Tibial nerve (tissue), 4 donors: ENCODE measurements at regions not wholly inside any gene's neighbourhood (a gene's known extent, or its start where the extent isn't known, plus 50 kb on each side); places are given as distances from the start of the nearest gene placed in this dataset.

ENCODE experiments used
- DNase-seq, 2 donors: peaks; one replicate each; pipeline ENCODE4 v3.0.0-alpha.2; 2019; ENCODE audit warnings: low spot score in 2 of 2
- H3K27ac ChIP-seq, 4 donors: fragments of 200-600 bp; sonication (generic) in 3 of 4; one replicate each; pipeline ENCODE4 v1.5.1; 2017 to 2019; ENCODE audit warnings: mild to moderate bottlenecking in 1 of 4
- H3K27me3 ChIP-seq, 2 donors: fragments of 200-600 bp; sonication (generic) in 1 of 2; one replicate each; pipeline versions ENCODE4 v1.5.1 to v1.6.0; 2017 to 2019
- H3K36me3 ChIP-seq, 3 donors: fragments of 200-600 bp; sonication (generic); one replicate each; pipeline ENCODE4 v1.5.1; 2018 to 2019
- H3K4me1 ChIP-seq, 4 donors: fragments of 200-600 bp; sonication (generic) in 3 of 4; one replicate each; pipeline ENCODE4 v1.5.1; 2017 to 2019
- H3K4me3 ChIP-seq, 4 donors: fragments of 200-600 bp; sonication (generic) in 3 of 4; one replicate each; pipeline ENCODE4 v1.5.1; 2017 to 2019; ENCODE audit warnings: mild to moderate bottlenecking in 1 of 4, moderate library complexity in 1 of 4
- H3K9me3 ChIP-seq, 4 donors: fragments of 200-600 bp; sonication (generic) in 3 of 4; one replicate each; pipeline ENCODE4 v1.5.1; 2017 to 2019
- EP300 ChIP-seq, 2 donors: sonication (generic); formaldehyde crosslinking; IDR thresholded peaks; one replicate each; pipeline ENCODE4 v1.6.1; 2017; ENCODE audit warnings: antibody characterized with exemption in 2 of 2, mild to moderate bottlenecking in 1 of 2
- POLR2A ChIP-seq, 2 donors: fragments of 450-650 bp; IDR thresholded peaks; one replicate each; pipeline ENCODE4 v1.6.1; 2017; ENCODE audit warnings: antibody characterized with exemption in 2 of 2, mild to moderate bottlenecking in 2 of 2, moderate library complexity in 2 of 2
- WGBS, 2 donors: methylation state at CpG; one replicate each; pipeline ENCODE4 v1.1.5; 2018; 5-methylcytosine and 5-hydroxymethylcytosine counted together
- TF ChIP-seq, protein P1 (sequence below), 5 experiments: fragments of 200-600 bp in 3 of 5; fragments of 450-650 bp in 2 of 5; sonication (generic) in 3 of 5; IDR thresholded peaks; one replicate each; pipeline ENCODE4 v1.5.1; 2016 to 2019; ENCODE audit warnings: antibody characterized with exemption in 5 of 5, mild to moderate bottlenecking in 3 of 5, moderate library complexity in 2 of 5

DNA sequence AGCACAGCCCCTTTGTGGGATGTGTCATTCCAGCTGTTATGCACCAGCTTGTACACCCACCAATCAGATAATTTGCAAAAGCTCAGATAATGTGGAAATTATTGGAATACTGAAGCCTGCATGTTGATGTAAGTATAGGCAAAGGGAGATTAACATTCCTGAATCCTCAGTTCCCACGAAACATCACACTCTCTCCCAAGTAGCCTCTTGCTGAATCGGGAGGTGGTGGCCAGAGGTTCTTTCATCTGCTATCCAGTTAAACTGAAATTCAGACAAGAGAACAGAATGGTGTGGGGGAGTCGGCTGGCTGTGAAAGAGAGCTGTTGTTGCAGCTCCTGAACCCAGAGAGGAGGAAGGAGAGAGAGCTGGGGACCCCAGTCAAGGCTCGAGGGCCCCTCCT lies 170.9 kb downstream of the ZBTB18 start:
- H3K27me3 ChIP-seq = no peaks in the 10 kb centered on the region
- DNase-seq = no peak
- H3K27ac ChIP-seq = no peak overlapping the region
- no peak overlapping the region for H3K4me3 ChIP-seq
- TF ChIP-seq POLR2A (IDR thresholded peaks at IDR 0.05) = no peak
- TF ChIP-seq, protein P1, sequence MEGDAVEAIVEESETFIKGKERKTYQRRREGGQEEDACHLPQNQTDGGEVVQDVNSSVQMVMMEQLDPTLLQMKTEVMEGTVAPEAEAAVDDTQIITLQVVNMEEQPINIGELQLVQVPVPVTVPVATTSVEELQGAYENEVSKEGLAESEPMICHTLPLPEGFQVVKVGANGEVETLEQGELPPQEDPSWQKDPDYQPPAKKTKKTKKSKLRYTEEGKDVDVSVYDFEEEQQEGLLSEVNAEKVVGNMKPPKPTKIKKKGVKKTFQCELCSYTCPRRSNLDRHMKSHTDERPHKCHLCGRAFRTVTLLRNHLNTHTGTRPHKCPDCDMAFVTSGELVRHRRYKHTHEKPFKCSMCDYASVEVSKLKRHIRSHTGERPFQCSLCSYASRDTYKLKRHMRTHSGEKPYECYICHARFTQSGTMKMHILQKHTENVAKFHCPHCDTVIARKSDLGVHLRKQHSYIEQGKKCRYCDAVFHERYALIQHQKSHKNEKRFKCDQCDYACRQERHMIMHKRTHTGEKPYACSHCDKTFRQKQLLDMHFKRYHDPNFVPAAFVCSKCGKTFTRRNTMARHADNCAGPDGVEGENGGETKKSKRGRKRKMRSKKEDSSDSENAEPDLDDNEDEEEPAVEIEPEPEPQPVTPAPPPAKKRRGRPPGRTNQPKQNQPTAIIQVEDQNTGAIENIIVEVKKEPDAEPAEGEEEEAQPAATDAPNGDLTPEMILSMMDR (IDR thresholded peaks at IDR 0.05) = no peak
- TF ChIP-seq EP300 (IDR thresholded peaks at IDR 0.05) = no peak
- 29 to 32% methylated on average over 4 of the region's 4 CpGs for WGBS, 2 donors
- peaks cover 0 to 7% (median 0%) of the 10 kb centered on the region in 4 donors for H3K4me1 ChIP-seq
- H3K36me3 ChIP-seq = no peaks in the 10 kb centered on the region
- H3K9me3 ChIP-seq = no peaks in the 10 kb centered on the region

DNA sequence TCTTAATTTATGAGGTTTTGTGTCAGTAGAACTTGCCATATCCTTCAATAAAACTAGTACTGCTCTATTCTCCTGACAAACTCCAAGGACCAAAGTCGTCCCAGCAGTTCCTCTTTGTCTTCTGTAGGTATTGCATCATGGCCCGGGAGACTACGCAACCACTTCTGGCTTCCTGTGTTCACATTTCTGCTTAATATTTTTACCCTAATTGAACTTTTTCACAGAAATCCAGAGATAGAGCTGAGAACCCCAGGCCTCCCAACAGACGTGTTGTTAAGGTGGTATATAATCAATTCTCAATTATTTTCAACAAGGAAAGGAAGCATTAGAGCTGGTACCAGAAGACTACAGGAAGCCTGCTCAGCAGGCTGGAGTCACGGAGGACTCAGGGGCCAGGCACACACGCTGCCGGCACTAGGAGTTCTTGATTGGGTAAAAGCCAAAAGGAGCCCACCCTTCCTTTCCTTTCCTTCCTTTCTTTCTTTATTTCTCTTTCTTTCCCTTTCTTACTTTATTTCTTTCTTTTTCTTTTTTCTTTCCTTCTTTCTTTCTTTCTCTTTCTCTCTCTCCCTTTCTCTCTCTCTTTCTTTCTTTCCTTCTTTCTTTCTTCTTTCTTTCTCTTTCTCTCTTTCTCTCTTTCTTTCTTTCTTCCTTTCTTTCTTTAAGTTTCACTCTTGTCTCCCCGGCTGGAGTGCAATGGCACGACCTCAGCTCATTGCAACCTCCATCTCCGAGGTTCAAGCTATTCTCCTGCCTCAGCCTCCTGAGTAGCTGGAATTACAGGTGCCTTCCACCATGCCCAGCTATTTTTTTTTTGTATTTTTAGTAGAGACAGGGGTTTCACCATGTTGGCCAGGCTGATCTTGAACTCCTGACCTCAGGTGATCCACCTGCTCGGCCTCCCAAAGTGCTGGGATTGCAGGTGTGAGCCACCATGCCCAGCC lies 173.7 kb downstream of the ZBTB18 start:
- peaks cover 0 to 4% of the 10 kb centered on the region in 2 donors for H3K27me3 ChIP-seq
- TF ChIP-seq, protein P1 (IDR thresholded peaks at IDR 0.05) = no peak
- TF ChIP-seq EP300 (IDR thresholded peaks at IDR 0.05) = peak in 1 of 2 donors; percentile 61
- no peak for TF ChIP-seq POLR2A (IDR thresholded peaks at IDR 0.05)
- peak; percentile 33 to 73 for DNase-seq
- H3K27ac ChIP-seq = no peak overlapping the region
- H3K4me1 ChIP-seq = no peaks in the 10 kb centered on the region
- no peaks in the 10 kb centered on the region for H3K36me3 ChIP-seq
- H3K4me3 ChIP-seq = no peak overlapping the region
- WGBS, 2 donors = 81 to 83% methylated on average over 11 of the region's 11 CpGs
- H3K9me3 ChIP-seq = no peaks in the 10 kb centered on the region

DNA sequence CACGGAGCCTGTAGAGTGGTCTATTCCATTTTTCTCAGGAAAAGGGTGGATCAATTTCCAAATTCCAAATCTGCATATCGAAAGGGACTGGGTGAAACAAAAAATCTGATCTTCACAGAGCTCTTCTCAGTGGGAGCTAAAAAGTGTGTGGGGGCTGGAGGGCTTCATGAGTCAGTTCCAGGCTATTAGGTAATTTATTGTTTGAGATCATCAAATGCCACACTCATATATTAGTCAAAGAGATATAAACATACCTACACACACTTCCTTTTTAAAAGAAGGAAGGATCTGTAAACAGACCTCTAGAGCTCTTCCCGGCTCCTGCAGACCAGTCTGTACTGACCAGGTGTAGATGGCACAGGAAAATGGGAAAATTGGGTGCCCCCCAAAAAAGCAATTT lies 175.4 kb downstream of the ZBTB18 start:
- WGBS, 2 donors = 86 to 90% methylated on average over 3 of the region's 3 CpGs
- H3K4me1 ChIP-seq = peaks cover 0 to 4% (median 0%) of the 10 kb centered on the region in 4 donors
- peaks cover 0 to 20% of the 10 kb centered on the region in 2 donors for H3K27me3 ChIP-seq
- no peak for DNase-seq
- H3K4me3 ChIP-seq = no peak overlapping the region
- H3K27ac ChIP-seq = no peak overlapping the region
- TF ChIP-seq, protein P1 (IDR thresholded peaks at IDR 0.05) = no peak
- TF ChIP-seq EP300 (IDR thresholded peaks at IDR 0.05) (no peak), POLR2A (IDR thresholded peaks at IDR 0.05) (no peak)
- no peaks in the 10 kb centered on the region for H3K36me3 ChIP-seq
- no peaks in the 10 kb centered on the region for H3K9me3 ChIP-seq

DNA sequence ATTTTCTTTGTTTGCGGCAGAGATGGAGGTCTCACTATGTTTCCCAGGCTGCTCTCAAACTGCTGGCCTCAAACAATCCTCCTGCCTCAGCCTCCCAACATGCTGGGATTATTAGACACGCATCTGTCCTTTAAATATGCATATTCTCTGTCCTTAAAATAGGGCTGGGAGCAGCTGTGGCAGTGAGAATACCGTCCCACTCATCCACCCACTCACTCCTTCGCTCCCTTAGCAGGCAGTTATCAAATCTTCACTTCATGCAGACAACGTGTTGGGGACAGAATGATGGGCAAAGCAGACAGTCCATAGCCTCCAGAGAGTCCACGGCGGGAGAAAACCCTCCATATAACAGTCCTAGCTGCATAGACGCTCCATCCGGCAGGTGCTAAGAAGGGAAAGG lies 179.4 kb downstream of the ZBTB18 start:
- Histone ChIP-seq H3K27ac (no peak overlapping the region), H3K9me3 (no peaks in the 10 kb centered on the region), H3K27me3 (peaks cover 0 to 28% of the 10 kb centered on the region in 2 donors), H3K4me3 (no peak overlapping the region), H3K4me1 (peaks cover 0 to 8% (median 0%) of the 10 kb centered on the region in 4 donors), H3K36me3 (no peaks in the 10 kb centered on the region)
- TF ChIP-seq EP300 (IDR thresholded peaks at IDR 0.05) = no peak
- no peak for TF ChIP-seq POLR2A (IDR thresholded peaks at IDR 0.05)
- TF ChIP-seq, protein P1 (IDR thresholded peaks at IDR 0.05) = no peak
- no peak for DNase-seq
- WGBS, 2 donors = 88 to 90% methylated on average over 9 of the region's 9 CpGs

DNA sequence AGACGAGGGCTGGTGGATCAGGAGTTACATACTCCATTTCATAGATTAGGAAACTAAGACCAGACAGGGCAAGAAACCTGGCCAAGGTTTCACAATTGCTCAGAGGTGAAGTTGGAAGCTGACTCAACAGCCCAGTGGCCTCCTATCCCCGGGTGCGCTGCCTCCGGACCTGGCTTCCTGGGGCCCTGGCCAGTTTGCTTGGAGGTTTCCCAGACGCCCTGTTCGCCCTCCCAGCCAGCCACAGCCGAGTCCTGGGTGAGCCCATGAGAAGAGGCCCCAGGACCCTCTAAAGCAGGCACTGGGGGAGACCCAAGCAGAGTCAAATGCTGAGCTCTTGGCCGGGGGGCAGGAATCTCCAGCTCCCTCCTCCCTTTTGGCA lies 180.1 kb downstream of the ZBTB18 start:
- H3K4me1 ChIP-seq = peaks cover 0 to 8% (median 0%) of the 10 kb centered on the region in 4 donors
- no peaks in the 10 kb centered on the region for H3K36me3 ChIP-seq
- no peak for DNase-seq
- H3K9me3 ChIP-seq = no peaks in the 10 kb centered on the region
- no peak for TF ChIP-seq POLR2A (IDR thresholded peaks at IDR 0.05)
- TF ChIP-seq EP300 (IDR thresholded peaks at IDR 0.05) = no peak
- TF ChIP-seq, protein P1 (IDR thresholded peaks at IDR 0.05) = no peak
- WGBS, 2 donors = 53 to 63% methylated on average over 8 of the region's 8 CpGs
- peaks cover 0 to 28% of the 10 kb centered on the region in 2 donors for H3K27me3 ChIP-seq
- peak overlapping the region in 1 of 4 donors; percentile 6 for H3K4me3 ChIP-seq
- H3K27ac ChIP-seq = no peak overlapping the region
